Trophoblast cell (in vitro differentiated cells and primary cell): ENCODE measurements at regions not wholly inside any gene's neighbourhood (a gene's known extent, or its start where the extent isn't known, plus 50 kb on each side); places are given as distances from the start of the nearest gene placed in this dataset.

Experiments used
- DNase-seq, 2 donors: peaks; one replicate each; pipeline ENCODE4 v3.0.0-alpha.2; 2016
- H2AFZ ChIP-seq: 2 replicates; pipeline ENCODE4 v1.6.1; 2013; ENCODE audit warnings: low read length, moderate library complexity, mild to moderate bottlenecking; ENCODE audit not compliant: insufficient read depth, poor library complexity
- H2AK5ac ChIP-seq: 2 replicates; pipeline ENCODE4 v1.6.1; 2013; ENCODE audit warnings: mild to moderate bottlenecking, low read length
- H2BK120ac ChIP-seq: 2 replicates; pipeline ENCODE4 v1.6.1; 2013; ENCODE audit warnings: low read length, mild to moderate bottlenecking, moderate library complexity; ENCODE audit not compliant: insufficient read depth, poor library complexity
- H2BK12ac ChIP-seq: 2 replicates; pipeline ENCODE4 v1.6.1; 2013; ENCODE audit warnings: mild to moderate bottlenecking, low read length, moderate library complexity
- H2BK5ac ChIP-seq: 2 replicates; pipeline ENCODE4 v1.6.1; 2013; ENCODE audit warnings: low read length, low read depth, moderate library complexity, mild to moderate bottlenecking; ENCODE audit not compliant: poor library complexity
- H3K14ac ChIP-seq: 2 replicates; pipeline ENCODE4 v1.6.1; 2013; ENCODE audit warnings: mild to moderate bottlenecking, low read length
- H3K18ac ChIP-seq: 2 replicates; pipeline ENCODE4 v1.6.1; 2013; ENCODE audit warnings: mild to moderate bottlenecking, low read length
- H3K23ac ChIP-seq: 2 replicates; pipeline ENCODE4 v1.6.1; 2013; ENCODE audit warnings: low read length
- H3K27ac ChIP-seq: 2 replicates; pipeline ENCODE4 v1.5.1; 2013; ENCODE audit warnings: low read depth, mild to moderate bottlenecking, inconsistent platforms, low read length, moderate library complexity
- H3K27me3 ChIP-seq: 2 replicates; pipeline ENCODE4 v1.6.1; 2013; ENCODE audit warnings: inconsistent platforms, mild to moderate bottlenecking, low read length, moderate library complexity; ENCODE audit not compliant: insufficient read depth
- H3K36me3 ChIP-seq, 2 experiments: 1 replicate in 1 of 2; 2 replicates in 1 of 2; pipeline ENCODE4 v1.6.1; 2013; ENCODE audit warnings: low read length in 2 of 2, mild to moderate bottlenecking in 2 of 2, moderate library complexity in 1 of 2; ENCODE audit not compliant: insufficient read depth in 2 of 2, control insufficient read depth in 1 of 2
- H3K4ac ChIP-seq: 2 replicates; pipeline ENCODE4 v1.6.1; 2013; ENCODE audit warnings: low read depth, mild to moderate bottlenecking, low read length, moderate library complexity
- H3K4me1 ChIP-seq, 2 experiments: 1 replicate in 1 of 2; 2 replicates in 1 of 2; pipeline ENCODE4 v1.6.1; 2013; ENCODE audit warnings: low read length in 2 of 2, mild to moderate bottlenecking in 2 of 2, moderate library complexity in 1 of 2; ENCODE audit not compliant: insufficient read depth in 2 of 2, control insufficient read depth in 1 of 2
- H3K4me2 ChIP-seq: 2 replicates; pipeline ENCODE4 v1.6.1; 2013; ENCODE audit warnings: inconsistent platforms, mild to moderate bottlenecking, low read length, moderate library complexity
- H3K4me3 ChIP-seq: 2 replicates; pipeline ENCODE4 v1.5.1; 2013; ENCODE audit warnings: mild to moderate bottlenecking, low read depth, low read length, inconsistent platforms
- H3K79me1 ChIP-seq: one replicate; pipeline ENCODE4 v1.6.1; 2013; ENCODE audit warnings: low read length
- H3K79me2 ChIP-seq: 2 replicates; pipeline ENCODE4 v1.6.1; 2013; ENCODE audit warnings: low read length, mild to moderate bottlenecking; ENCODE audit not compliant: control insufficient read depth, insufficient read depth, poor library complexity
- H3K9ac ChIP-seq: 2 replicates; pipeline ENCODE4 v1.6.1; 2013; ENCODE audit warnings: mild to moderate bottlenecking, low read length
- H3K9me3 ChIP-seq: 2 replicates; pipeline ENCODE4 v1.6.1; 2013; ENCODE audit warnings: low read depth, mild to moderate bottlenecking, control low read depth, inconsistent platforms, low read length; ENCODE audit not compliant: insufficient read depth
- H4K12ac ChIP-seq: 2 replicates; pipeline ENCODE4 v1.6.1; 2013; ENCODE audit warnings: low read depth, mild to moderate bottlenecking, low read length, moderate library complexity
- H4K8ac ChIP-seq: 2 replicates; pipeline ENCODE4 v1.6.1; 2013; ENCODE audit warnings: low read depth, mild to moderate bottlenecking, low read length, moderate library complexity
- H4K91ac ChIP-seq: one replicate; pipeline ENCODE4 v1.6.1; 2013; ENCODE audit warnings: low read depth, mild to moderate bottlenecking, low read length, moderate library complexity
- WGBS: extraction: QIAGEN DNeasy Blood & Tissue Kit; methylation state at CpG from one replicate; pipeline ENCODE4 v1.1.7; 2013; ENCODE audit warnings: missing lambda C conversion rate; ENCODE audit not compliant: insufficient read length, insufficient coverage; ENCODE audit errors: extremely low coverage; 5-methylcytosine and 5-hydroxymethylcytosine counted together

DNA sequence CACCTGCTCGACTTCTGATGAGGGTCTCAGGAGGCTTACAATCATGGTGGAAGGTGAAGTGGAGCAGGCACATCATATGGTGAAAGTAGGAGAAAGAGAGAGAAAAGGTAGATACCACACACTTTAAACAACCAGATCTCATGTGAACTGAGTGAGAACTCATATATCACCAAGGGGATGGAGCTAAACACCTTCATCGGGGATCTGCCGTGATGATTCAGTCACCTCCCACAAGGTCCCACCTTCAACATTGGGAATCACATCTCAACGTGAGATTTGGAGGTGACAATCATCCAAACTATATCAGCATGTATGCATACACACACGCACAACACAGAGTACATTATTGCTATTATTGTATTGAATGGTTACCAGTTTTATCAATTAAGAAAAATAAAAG lies 453.3 kb upstream of the NRSN1 start:
- Histone ChIP-seq H3K9me3 (peaks cover 7% of the 10 kb centered on the region), H2BK120ac (no peak overlapping the region), H3K4ac (no peak overlapping the region), H3K18ac (no peak overlapping the region), H3K23ac (no peak overlapping the region), H3K4me3 (no peak overlapping the region), H2BK12ac (no peak overlapping the region), H3K27ac (no peak overlapping the region), H2AFZ (no peak overlapping the region), H2BK5ac (no peak overlapping the region), H3K4me1 (no peaks in the 10 kb centered on the region), H3K14ac (no peak overlapping the region), H4K12ac (no peak overlapping the region), H3K79me2 (no peaks in the 10 kb centered on the region), H4K8ac (no peak overlapping the region), H3K9ac (no peak overlapping the region), H3K79me1 (no peaks in the 10 kb centered on the region), H3K4me2 (no peak overlapping the region), H2AK5ac (no peak overlapping the region), H3K27me3 (no peaks in the 10 kb centered on the region), H3K36me3 (no peaks in the 10 kb centered on the region), H4K91ac (no peak overlapping the region)
- DNase-seq: no peak
- WGBS: no CpG with 5 or more reads among the region's 5 CpGs

DNA sequence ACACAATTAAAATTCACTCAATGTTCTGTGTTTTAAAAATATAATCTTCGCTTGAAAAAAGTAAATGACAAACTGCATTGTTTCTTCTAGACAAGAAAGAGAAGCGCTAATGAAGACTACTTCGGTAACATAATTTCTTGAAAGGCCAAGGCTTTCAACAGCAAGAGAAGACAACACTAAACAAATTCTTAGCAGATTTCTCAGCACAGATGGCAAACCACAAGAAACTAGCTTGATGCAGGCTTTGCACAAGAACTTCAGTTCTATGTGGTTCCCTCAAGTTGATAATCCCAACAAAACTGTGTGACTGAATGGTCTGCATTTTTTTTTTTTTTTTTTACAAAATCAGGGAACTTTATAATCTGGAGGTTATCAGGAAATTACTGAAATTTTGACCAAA lies 447.4 kb upstream of the NRSN1 start:
- Histone ChIP-seq H3K9ac (no peak overlapping the region), H3K14ac (no peak overlapping the region), H3K27me3 (no peaks in the 10 kb centered on the region), H2BK5ac (no peak overlapping the region), H3K79me1 (no peaks in the 10 kb centered on the region), H3K23ac (no peak overlapping the region), H4K91ac (no peak overlapping the region), H3K27ac (no peak overlapping the region), H3K36me3 (no peaks in the 10 kb centered on the region), H2BK120ac (no peak overlapping the region), H3K4ac (no peak overlapping the region), H3K4me1 (no peaks in the 10 kb centered on the region), H2AK5ac (no peak overlapping the region), H3K18ac (no peak overlapping the region), H4K12ac (no peak overlapping the region), H2AFZ (no peak overlapping the region), H3K9me3 (no peaks in the 10 kb centered on the region), H3K4me3 (no peak overlapping the region), H3K79me2 (no peaks in the 10 kb centered on the region), H3K4me2 (no peak overlapping the region), H2BK12ac (no peak overlapping the region), H4K8ac (no peak overlapping the region)
- no CpG with 5 or more reads among the region's 3 CpGs for WGBS
- DNase-seq: no peak

DNA sequence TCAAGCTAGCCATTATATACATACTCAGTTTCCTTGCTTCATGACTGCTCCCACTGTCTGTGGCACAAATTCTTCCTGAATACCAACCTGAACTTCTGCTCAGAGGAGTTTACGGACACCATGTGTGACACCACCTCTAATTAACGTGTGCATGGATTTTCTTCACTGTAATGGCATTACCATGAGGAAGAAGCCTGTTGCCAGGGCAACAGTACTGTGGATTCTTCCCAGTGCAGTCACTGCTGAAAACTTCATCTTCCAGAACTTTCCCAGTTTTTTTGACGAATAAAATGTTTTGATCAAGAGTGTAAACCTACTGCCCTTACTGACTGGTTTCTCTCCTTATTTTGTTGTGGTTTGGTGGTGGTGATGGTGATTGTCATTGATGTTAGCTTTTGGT lies 444.3 kb upstream of the NRSN1 start:
- H3K4me1 ChIP-seq: no peaks in the 10 kb centered on the region
- no peak overlapping the region for H2BK120ac ChIP-seq
- no peak overlapping the region for H3K4ac ChIP-seq
- no peak overlapping the region for H3K4me2 ChIP-seq
- H3K79me1 ChIP-seq: no peaks in the 10 kb centered on the region
- H3K9ac ChIP-seq: no peak overlapping the region
- no peak overlapping the region for H3K23ac ChIP-seq
- H3K79me2 ChIP-seq: no peaks in the 10 kb centered on the region
- H2AFZ ChIP-seq: no peak overlapping the region
- H3K27me3 ChIP-seq: no peaks in the 10 kb centered on the region
- no peak overlapping the region for H4K12ac ChIP-seq
- H3K36me3 ChIP-seq: no peaks in the 10 kb centered on the region
- no peak overlapping the region for H2BK12ac ChIP-seq
- no peak overlapping the region for H3K18ac ChIP-seq
- no peak overlapping the region for H3K27ac ChIP-seq
- no peak overlapping the region for H4K91ac ChIP-seq
- no peak for DNase-seq
- H3K9me3 ChIP-seq: no peaks in the 10 kb centered on the region
- no peak overlapping the region for H3K4me3 ChIP-seq
- no CpG with 5 or more reads among the region's 3 CpGs for WGBS
- H2BK5ac ChIP-seq: no peak overlapping the region
- H3K14ac ChIP-seq: no peak overlapping the region
- no peak overlapping the region for H2AK5ac ChIP-seq
- H4K8ac ChIP-seq: no peak overlapping the region

DNA sequence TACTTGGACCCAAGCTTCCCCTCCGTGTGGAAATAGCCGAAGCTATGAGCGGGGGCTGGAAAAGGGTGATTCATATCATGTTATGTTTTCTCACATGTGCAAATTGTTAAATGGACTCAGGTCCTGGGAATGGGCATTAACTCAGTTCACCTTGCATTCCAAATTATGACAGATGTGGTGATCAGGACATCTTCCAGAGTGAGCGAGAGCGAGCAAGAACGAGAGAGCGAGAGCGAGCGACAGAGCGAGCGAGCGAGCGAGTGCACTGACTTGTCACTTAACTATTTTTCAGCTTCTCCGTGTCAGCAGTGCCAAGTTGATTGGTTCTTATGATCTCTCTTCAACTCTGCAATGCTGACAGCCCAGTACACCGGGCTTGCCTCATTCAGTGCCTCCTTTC lies 437.4 kb upstream of the NRSN1 start:
- Histone ChIP-seq H3K23ac (no peak overlapping the region), H3K4me3 (no peak overlapping the region), H3K9ac (no peak overlapping the region), H3K79me2 (no peaks in the 10 kb centered on the region), H2AK5ac (no peak overlapping the region), H3K4me2 (no peak overlapping the region), H4K91ac (no peak overlapping the region), H3K4me1 (no peaks in the 10 kb centered on the region), H3K9me3 (no peaks in the 10 kb centered on the region), H4K12ac (no peak overlapping the region), H3K36me3 (no peaks in the 10 kb centered on the region), H2BK5ac (no peak overlapping the region), H3K79me1 (no peaks in the 10 kb centered on the region), H3K27ac (no peak overlapping the region), H4K8ac (no peak overlapping the region), H3K14ac (no peak overlapping the region), H2AFZ (no peak overlapping the region), H3K4ac (no peak overlapping the region), H2BK12ac (no peak overlapping the region), H3K27me3 (no peaks in the 10 kb centered on the region), H3K18ac (no peak overlapping the region), H2BK120ac (no peak overlapping the region)
- no CpG with 5 or more reads among the region's 15 CpGs for WGBS
- no peak for DNase-seq
